Gastroesophageal sphincter (tissue), 3 donors: ENCODE measurements at regions not wholly inside any gene's neighbourhood (a gene's known extent, or its start where the extent isn't known, plus 50 kb on each side); places are given as distances from the start of the nearest gene placed in this dataset.

ENCODE experiments used
- CTCF ChIP-seq, 4 experiments: fragments of 200-600 bp in 2 of 4; fragments of 450-650 bp in 2 of 4; sonication (generic) in 1 of 4; IDR thresholded peaks; one replicate each; pipeline ENCODE4 v1.5.1; 2017 to 2019; ENCODE audit warnings: antibody characterized with exemption in 4 of 4, mild to moderate bottlenecking in 2 of 4, moderate library complexity in 2 of 4
- EP300 ChIP-seq: sonication (generic); formaldehyde crosslinking; IDR thresholded peaks from one replicate; pipeline ENCODE4 v1.6.1; 2017; ENCODE audit warnings: antibody characterized with exemption, mild to moderate bottlenecking
- POLR2A ChIP-seq, 2 donors: fragments of 450-650 bp; IDR thresholded peaks; one replicate each; pipeline ENCODE4 v1.6.1; 2017; ENCODE audit warnings: antibody characterized with exemption in 2 of 2, mild to moderate bottlenecking in 2 of 2, moderate library complexity in 1 of 2
- POLR2AphosphoS5 ChIP-seq: sonication (generic); formaldehyde crosslinking; IDR thresholded peaks from one replicate; pipeline ENCODE4 v1.6.1; 2017; ENCODE audit warnings: antibody characterized with exemption

- TF ChIP-seq CTCF (IDR thresholded peaks at IDR 0.05) (no peak), POLR2A (IDR thresholded peaks at IDR 0.05) (no peak), EP300 (no peak), POLR2AphosphoS5 (no peak)
These were observed 142.8 kb upstream of the PELI2 start for GRCh38 chr14:55975281-55975910.
